GM18507 (cell line): ENCODE measurements at regions not wholly inside any gene's neighbourhood (a gene's known extent, or its start where the extent isn't known, plus 50 kb on each side); places are given as distances from the start of the nearest gene placed in this dataset.

Experiments used
- DNase-seq: peaks from one replicate; pipeline ENCODE4 v3.0.0; 2011; ENCODE audit warnings: low read depth; ENCODE audit not compliant: insufficient read length; ENCODE audit errors: extremely low spot score
- FAIRE-seq: peaks from 2 replicates; lab custom pipeline; 2011; peaks lifted over from hg19 to GRCh38; lab: Jason Lieb, UNC

GRCh38 chr2:4336864-4337263, 633.5 kb downstream of the DCDC2C start:
- FAIRE-seq (no peak), DNase-seq (no peak)

GRCh38 chr2:4338345-4338744, 635.0 kb downstream of the DCDC2C start:
- no peak for DNase-seq
- FAIRE-seq, result no peak

GRCh38 chr2:4340536-4340935, 637.2 kb downstream of the DCDC2C start:
- FAIRE-seq, result no peak
- no peak for DNase-seq

- no peak for DNase-seq
These were observed 643.3 kb downstream of the DCDC2C start for GRCh38 chr2:4346628-4347027.

GRCh38 chr2:4353668-4354067, 650.3 kb downstream of the DCDC2C start:
- no peak for FAIRE-seq
- DNase-seq, result no peak

More at GRCh38 chr2:4346628-4347027, 643.3 kb downstream of the DCDC2C start:
- FAIRE-seq, result no peak

- FAIRE-seq (no peak), DNase-seq (no peak)
These were observed 650.8 kb downstream of the DCDC2C start for GRCh38 chr2:4354164-4354563.

- no peak for DNase-seq
These were observed 651.3 kb downstream of the DCDC2C start for GRCh38 chr2:4354678-4355077.

GRCh38 chr2:4356109-4356508, 652.7 kb downstream of the DCDC2C start:
- DNase-seq (no peak), FAIRE-seq (no peak)

More at GRCh38 chr2:4354678-4355077, 651.3 kb downstream of the DCDC2C start:
- FAIRE-seq, result no peak

GRCh38 chr2:4356541-4356940, 653.2 kb downstream of the DCDC2C start:
- no peak for FAIRE-seq
- DNase-seq, result no peak

- no peak for DNase-seq
- FAIRE-seq, result no peak
These were observed 653.7 kb downstream of the DCDC2C start for GRCh38 chr2:4357121-4357520.

- no peak for FAIRE-seq
These were observed 655.5 kb downstream of the DCDC2C start for GRCh38 chr2:4358837-4359236.

GRCh38 chr2:4368907-4369306, 665.5 kb downstream of the DCDC2C start:
- no peak for DNase-seq
- no peak for FAIRE-seq

More at GRCh38 chr2:4358837-4359236, 655.5 kb downstream of the DCDC2C start:
- no peak for DNase-seq

GRCh38 chr2:4369826-4370419, 666.5 kb downstream of the DCDC2C start:
- DNase-seq, result no peak
- no peak for FAIRE-seq

GRCh38 chr2:4370422-4371090, 667.2 kb downstream of the DCDC2C start:
- FAIRE-seq (no peak), DNase-seq (no peak)

GRCh38 chr2:4381049-4381448, 677.7 kb downstream of the DCDC2C start:
- DNase-seq (no peak), FAIRE-seq (no peak)

GRCh38 chr2:4381773-4382172, 678.4 kb downstream of the DCDC2C start:
- FAIRE-seq (no peak), DNase-seq (no peak)

GRCh38 chr2:4391013-4391412, 687.6 kb downstream of the DCDC2C start:
- FAIRE-seq (no peak), DNase-seq (no peak)

GRCh38 chr2:4404363-4404762, 701.0 kb downstream of the DCDC2C start:
- FAIRE-seq (no peak), DNase-seq (no peak)

- DNase-seq (no peak), FAIRE-seq (no peak)
These were observed 704.9 kb downstream of the DCDC2C start for GRCh38 chr2:4408321-4408720.

- FAIRE-seq, result no peak
These were observed 709.3 kb downstream of the DCDC2C start for GRCh38 chr2:4412637-4413187.

GRCh38 chr2:4415171-4415570, 711.8 kb downstream of the DCDC2C start:
- no peak for DNase-seq
- FAIRE-seq, result no peak

More at GRCh38 chr2:4412637-4413187, 709.3 kb downstream of the DCDC2C start:
- DNase-seq, result no peak
